ENCODE measurements at regions not wholly inside any gene's neighbourhood (a gene's known extent, or its start where the extent isn't known, plus 50 kb on each side); places are given as distances from the start of the nearest gene placed in this dataset.

DNA sequence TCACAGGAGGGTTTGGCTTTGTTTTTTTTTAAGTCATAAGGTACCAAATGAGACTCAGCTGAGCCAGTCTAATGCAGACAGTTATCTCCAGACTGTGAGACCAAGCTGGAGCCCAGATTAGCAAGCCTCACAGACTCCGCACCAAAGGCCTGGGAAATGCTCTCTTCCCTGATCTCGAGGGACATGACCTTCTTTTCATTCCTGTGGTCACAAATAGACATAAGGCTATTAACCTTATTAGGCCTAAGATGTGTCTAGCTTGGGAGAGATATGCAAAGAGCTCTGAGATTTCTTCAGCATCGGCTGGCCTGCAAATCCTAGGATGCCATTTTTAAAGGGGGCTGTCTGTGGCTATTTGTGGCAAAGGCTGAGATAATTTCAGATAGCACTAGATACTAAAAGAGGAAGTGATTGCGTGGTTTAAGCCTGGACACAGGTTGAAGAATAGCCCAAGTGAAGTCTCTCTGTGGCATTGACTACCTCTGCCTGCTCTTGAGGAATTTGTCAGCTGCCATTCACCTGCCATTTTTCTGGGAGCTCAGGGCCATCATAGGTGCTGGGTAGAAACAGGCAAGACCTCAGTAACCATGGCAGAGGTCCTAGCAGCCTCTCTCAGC is 301.3 kb downstream of the SIPA1L2 start:
- Mint-ChIP-seq H3K27me3 (ENCODE audit: low read depth) (peaks cover 9% of the 10 kb centered on the region), H3K9me3 (peaks cover 18% of the 10 kb centered on the region), H3K27ac (no peak overlapping the region), H3K4me1 (no peaks in the 10 kb centered on the region), H3K36me3 (peaks cover 17% of the 10 kb centered on the region), H3K4me3 (no peak overlapping the region)
- ChIA-PET CTCF (interaction anchor here (0.9 kb wide), 1 partner anchor 299 kb away, joined by 3 read pairs; no protein-coding TSS in a partner anchor), POLR2A (no interaction called here)
- DNase-seq (ENCODE audit: low spot score): no peak
- ATAC-seq: no peak
- TF ChIP-seq SP1 (CRISPR knock-in tag; conservative IDR thresholded peaks at IDR 0.05) (no peak), IRF2 (CRISPR knock-in tag; IDR thresholded peaks at IDR 0.05; ENCODE audit: borderline replicate concordance, low read depth) (no peak), JAZF1 (CRISPR knock-in tag; IDR thresholded peaks at IDR 0.05) (no peak), ETV6 (CRISPR knock-in tag; IDR thresholded peaks at IDR 0.05) (no peak), STAT6 (CRISPR knock-in tag; conservative IDR thresholded peaks at IDR 0.05; ENCODE audit: low read depth) (no peak)
- TF ChIP-seq, protein P1, sequence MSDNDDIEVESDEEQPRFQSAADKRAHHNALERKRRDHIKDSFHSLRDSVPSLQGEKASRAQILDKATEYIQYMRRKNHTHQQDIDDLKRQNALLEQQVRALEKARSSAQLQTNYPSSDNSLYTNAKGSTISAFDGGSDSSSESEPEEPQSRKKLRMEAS (CRISPR knock-in tag; IDR thresholded peaks at IDR 0.05): no peak
- TF ChIP-seq, protein P2, sequence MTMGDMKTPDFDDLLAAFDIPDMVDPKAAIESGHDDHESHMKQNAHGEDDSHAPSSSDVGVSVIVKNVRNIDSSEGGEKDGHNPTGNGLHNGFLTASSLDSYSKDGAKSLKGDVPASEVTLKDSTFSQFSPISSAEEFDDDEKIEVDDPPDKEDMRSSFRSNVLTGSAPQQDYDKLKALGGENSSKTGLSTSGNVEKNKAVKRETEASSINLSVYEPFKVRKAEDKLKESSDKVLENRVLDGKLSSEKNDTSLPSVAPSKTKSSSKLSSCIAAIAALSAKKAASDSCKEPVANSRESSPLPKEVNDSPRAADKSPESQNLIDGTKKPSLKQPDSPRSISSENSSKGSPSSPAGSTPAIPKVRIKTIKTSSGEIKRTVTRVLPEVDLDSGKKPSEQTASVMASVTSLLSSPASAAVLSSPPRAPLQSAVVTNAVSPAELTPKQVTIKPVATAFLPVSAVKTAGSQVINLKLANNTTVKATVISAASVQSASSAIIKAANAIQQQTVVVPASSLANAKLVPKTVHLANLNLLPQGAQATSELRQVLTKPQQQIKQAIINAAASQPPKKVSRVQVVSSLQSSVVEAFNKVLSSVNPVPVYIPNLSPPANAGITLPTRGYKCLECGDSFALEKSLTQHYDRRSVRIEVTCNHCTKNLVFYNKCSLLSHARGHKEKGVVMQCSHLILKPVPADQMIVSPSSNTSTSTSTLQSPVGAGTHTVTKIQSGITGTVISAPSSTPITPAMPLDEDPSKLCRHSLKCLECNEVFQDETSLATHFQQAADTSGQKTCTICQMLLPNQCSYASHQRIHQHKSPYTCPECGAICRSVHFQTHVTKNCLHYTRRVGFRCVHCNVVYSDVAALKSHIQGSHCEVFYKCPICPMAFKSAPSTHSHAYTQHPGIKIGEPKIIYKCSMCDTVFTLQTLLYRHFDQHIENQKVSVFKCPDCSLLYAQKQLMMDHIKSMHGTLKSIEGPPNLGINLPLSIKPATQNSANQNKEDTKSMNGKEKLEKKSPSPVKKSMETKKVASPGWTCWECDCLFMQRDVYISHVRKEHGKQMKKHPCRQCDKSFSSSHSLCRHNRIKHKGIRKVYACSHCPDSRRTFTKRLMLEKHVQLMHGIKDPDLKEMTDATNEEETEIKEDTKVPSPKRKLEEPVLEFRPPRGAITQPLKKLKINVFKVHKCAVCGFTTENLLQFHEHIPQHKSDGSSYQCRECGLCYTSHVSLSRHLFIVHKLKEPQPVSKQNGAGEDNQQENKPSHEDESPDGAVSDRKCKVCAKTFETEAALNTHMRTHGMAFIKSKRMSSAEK (CRISPR knock-in tag; IDR thresholded peaks at IDR 0.05; ENCODE audit: borderline replicate concordance): no peak

DNA sequence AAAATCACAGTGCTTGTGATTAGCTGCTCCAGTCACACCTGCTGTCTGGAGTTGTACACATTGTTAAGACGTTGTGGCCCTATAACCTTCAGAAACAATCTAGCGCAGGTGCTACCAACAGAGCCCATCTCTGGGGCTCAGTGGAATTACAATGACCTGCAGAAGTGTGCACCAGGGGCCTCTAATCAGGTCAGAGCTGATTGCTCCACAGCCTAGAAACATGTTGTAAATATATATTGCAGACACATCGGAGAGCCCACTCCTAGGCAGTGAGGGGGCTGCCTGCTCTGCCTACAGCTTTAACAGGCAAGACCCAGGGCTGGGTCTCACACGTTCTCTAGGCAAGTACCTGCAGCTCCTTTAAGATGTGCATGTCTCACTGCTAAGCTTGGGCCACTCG is 302.0 kb downstream of the SIPA1L2 start:
- no peaks in the 10 kb centered on the region for H3K4me1 Mint-ChIP-seq
- DNase-seq (ENCODE audit: low spot score) (no peak), ATAC-seq (no peak)
- ChIA-PET CTCF (no interaction called here), POLR2A (no interaction called here)
- H3K36me3 Mint-ChIP-seq: peaks cover 13% of the 10 kb centered on the region
- peaks cover 9% of the 10 kb centered on the region for H3K27me3 Mint-ChIP-seq (ENCODE audit: low read depth)
- peaks cover 18% of the 10 kb centered on the region for H3K9me3 Mint-ChIP-seq
- H3K27ac Mint-ChIP-seq: no peak overlapping the region
- no peak overlapping the region for H3K4me3 Mint-ChIP-seq
- no peak for TF ChIP-seq SMAD4 (CRISPR knock-in tag; IDR thresholded peaks at IDR 0.05)
- TF ChIP-seq ERG (CRISPR knock-in tag; IDR thresholded peaks at IDR 0.05): no peak
- no peak for TF ChIP-seq FOXJ3 (CRISPR knock-in tag; IDR thresholded peaks at IDR 0.05; ENCODE audit: borderline replicate concordance)
- TF ChIP-seq FOXK1 (CRISPR knock-in tag; IDR thresholded peaks at IDR 0.05): no peak
- no peak for TF ChIP-seq CDX4 (CRISPR knock-in tag; IDR thresholded peaks at IDR 0.05; ENCODE audit: borderline replicate concordance)
- TF ChIP-seq, protein P3, sequence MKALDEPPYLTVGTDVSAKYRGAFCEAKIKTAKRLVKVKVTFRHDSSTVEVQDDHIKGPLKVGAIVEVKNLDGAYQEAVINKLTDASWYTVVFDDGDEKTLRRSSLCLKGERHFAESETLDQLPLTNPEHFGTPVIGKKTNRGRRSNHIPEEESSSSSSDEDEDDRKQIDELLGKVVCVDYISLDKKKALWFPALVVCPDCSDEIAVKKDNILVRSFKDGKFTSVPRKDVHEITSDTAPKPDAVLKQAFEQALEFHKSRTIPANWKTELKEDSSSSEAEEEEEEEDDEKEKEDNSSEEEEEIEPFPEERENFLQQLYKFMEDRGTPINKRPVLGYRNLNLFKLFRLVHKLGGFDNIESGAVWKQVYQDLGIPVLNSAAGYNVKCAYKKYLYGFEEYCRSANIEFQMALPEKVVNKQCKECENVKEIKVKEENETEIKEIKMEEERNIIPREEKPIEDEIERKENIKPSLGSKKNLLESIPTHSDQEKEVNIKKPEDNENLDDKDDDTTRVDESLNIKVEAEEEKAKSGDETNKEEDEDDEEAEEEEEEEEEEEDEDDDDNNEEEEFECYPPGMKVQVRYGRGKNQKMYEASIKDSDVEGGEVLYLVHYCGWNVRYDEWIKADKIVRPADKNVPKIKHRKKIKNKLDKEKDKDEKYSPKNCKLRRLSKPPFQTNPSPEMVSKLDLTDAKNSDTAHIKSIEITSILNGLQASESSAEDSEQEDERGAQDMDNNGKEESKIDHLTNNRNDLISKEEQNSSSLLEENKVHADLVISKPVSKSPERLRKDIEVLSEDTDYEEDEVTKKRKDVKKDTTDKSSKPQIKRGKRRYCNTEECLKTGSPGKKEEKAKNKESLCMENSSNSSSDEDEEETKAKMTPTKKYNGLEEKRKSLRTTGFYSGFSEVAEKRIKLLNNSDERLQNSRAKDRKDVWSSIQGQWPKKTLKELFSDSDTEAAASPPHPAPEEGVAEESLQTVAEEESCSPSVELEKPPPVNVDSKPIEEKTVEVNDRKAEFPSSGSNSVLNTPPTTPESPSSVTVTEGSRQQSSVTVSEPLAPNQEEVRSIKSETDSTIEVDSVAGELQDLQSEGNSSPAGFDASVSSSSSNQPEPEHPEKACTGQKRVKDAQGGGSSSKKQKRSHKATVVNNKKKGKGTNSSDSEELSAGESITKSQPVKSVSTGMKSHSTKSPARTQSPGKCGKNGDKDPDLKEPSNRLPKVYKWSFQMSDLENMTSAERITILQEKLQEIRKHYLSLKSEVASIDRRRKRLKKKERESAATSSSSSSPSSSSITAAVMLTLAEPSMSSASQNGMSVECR (CRISPR knock-in tag; IDR thresholded peaks at IDR 0.05; ENCODE audit: borderline replicate concordance): no peak
- TF ChIP-seq PRRX2 (CRISPR knock-in tag; IDR thresholded peaks at IDR 0.05): no peak
- no peak for TF ChIP-seq MYBL2 (CRISPR knock-in tag; IDR thresholded peaks at IDR 0.05)
- TF ChIP-seq NFATC4 (CRISPR knock-in tag; IDR thresholded peaks at IDR 0.05): no peak
- TF ChIP-seq NFYB (CRISPR knock-in tag; conservative IDR thresholded peaks at IDR 0.05; ENCODE audit: low read depth): no peak
- TF ChIP-seq NR1H2 (CRISPR knock-in tag; IDR thresholded peaks at IDR 0.05): no peak
- no peak for TF ChIP-seq NR2C2 (CRISPR knock-in tag; IDR thresholded peaks at IDR 0.05)
- TF ChIP-seq HMGXB4 (CRISPR knock-in tag; IDR thresholded peaks at IDR 0.05): no peak
